Right lung (tissue), 2 donors: ENCODE measurements at regions not wholly inside any gene's neighbourhood (a gene's known extent, or its start where the extent isn't known, plus 50 kb on each side); places are given as distances from the start of the nearest gene placed in this dataset.

Source experiments
- DNase-seq, 2 donors: peaks; one replicate each; pipeline ENCODE4 v3.0.0-alpha.2; 2013

DNA sequence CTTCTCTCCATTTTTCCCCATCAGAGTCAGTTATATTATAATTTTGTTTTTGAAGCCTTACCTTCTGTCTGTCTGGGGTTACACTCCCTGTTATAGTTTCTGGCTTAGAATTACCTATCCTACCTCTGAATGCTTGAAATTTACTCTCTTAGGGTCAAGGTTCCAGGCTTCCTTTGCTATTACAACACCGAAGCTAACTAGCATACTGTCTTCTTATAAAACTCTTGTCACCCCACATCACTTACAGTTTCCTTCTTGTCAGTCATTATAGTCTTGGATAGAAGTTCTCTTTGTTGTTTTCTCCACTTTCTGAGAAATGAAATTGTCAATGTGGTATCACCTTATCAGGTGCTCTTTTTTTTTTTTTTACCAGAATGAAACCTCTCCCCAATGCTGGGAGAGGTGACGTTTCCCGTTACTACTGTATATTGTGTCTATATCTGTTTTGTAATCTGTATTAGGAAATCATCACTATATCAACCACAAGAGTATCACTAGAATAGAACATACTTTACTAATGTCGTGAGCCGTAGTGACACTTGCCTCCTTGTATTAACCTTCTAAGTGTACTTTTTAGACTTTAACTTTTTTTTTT is 69.2 kb upstream of the PSMA6 start:
- no peak for DNase-seq

DNA sequence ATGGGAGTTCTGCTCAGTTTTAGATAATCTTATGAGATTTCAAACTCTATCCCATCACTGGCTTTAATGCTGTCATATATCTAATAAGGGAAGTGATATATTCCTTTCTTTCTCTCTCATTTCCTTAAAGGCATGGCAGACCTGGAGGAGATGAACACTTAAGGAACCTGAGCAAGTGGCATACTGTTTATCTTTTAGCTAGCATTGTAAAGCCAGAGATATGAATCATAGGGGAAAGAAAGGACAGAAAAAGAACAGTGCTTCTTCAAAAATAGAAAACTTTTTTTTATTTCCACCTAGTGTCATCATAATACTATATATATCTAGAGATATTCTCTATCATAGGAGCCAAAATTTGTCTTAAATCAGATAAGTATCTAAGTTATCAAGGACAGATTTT is 68.3 kb upstream of the PSMA6 start:
- DNase-seq, result no peak

DNA sequence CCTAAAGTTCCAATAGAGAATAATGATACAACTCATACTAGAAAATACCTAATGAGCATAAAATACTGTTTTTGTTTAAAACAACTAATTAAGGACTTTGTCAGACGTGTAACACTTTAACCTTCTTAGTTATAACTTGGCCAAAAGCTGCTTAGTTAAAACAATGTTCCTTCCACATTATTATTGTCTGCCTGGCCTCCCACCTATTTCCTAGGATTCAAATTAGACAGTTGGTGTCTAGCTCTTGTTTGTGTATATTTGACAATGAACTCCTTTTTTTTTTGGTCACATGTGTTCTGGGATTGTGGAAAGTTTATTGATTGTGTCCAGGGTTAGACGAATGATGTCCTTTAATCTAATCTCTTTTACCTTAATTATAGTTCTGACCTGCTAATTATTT is 67.6 kb upstream of the PSMA6 start:
- no peak for DNase-seq

DNA sequence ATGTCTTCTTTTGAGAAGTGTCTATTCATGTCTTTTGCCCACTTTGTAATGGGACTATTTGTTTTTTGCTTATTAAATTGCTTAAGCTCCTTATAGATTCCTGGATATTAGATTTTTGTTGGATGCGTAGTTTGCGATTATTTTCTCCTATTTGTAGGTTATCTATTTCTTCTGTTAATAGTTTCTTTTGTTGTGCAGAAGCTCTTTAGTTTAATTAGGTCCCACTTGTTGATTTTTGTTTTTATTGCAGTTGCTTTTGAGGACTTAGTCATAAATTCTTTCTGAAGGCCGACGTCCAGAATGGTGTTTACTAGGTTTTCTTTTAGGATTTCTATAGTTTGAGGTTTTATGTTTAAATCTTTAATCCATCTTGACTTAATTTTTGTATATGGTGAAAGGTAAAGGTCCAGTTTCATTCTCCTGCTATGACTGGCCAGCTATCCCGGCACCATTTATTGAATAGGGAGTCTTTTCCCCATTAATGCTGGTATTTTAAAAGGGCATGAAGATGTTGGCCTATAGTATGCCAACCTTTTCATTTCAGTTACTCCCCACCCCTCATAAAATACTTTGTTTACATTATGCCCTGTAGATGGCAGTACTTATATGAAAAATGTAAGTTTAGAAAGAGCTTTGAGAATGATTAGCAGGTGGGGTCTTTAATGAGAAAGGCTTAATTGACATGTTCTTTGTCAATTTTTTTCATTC is 62.9 kb upstream of the PSMA6 start:
- no peak for DNase-seq

DNA sequence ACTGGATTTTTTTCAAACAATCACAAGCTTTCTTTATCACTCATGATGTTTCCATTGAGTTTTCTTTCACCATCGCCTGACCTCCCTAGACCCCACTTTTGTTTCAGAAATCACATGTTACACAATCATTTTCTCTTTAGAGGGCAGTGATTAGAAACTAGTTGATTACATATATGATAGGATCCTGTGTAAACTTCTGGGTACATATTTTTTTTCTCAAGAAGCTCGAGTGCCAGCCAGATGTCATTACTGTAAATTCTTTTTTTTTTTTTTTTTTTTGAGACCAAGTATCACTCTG is 62.4 kb upstream of the PSMA6 start:
- DNase-seq, result no peak

DNA sequence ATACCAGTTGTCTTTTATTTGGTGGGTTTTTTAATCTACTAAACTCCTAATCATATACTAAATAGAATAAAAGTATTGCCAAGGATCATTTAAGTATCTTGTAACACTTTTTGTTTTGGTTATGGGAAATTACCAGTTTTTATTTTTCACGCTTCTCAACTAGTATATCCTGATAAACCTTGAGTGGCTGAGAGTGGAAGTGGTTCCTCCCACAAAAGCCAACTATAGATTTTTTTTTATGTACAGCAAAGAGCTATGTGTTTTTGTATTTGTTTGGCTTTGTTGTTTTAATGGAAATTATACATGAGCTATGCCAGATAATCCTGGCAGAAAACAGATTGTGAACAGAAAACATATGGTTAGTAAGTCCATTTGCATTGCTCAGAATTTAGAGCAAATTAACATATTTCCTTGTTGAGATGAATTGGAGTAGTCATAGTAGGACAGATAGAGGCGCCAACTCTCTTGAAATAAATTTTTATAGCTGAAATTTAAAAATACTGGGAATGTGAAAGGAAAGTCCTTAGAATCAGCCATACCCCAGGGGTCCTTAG is 60.9 kb upstream of the PSMA6 start:
- DNase-seq, result peak; percentile 44 to 45

DNA sequence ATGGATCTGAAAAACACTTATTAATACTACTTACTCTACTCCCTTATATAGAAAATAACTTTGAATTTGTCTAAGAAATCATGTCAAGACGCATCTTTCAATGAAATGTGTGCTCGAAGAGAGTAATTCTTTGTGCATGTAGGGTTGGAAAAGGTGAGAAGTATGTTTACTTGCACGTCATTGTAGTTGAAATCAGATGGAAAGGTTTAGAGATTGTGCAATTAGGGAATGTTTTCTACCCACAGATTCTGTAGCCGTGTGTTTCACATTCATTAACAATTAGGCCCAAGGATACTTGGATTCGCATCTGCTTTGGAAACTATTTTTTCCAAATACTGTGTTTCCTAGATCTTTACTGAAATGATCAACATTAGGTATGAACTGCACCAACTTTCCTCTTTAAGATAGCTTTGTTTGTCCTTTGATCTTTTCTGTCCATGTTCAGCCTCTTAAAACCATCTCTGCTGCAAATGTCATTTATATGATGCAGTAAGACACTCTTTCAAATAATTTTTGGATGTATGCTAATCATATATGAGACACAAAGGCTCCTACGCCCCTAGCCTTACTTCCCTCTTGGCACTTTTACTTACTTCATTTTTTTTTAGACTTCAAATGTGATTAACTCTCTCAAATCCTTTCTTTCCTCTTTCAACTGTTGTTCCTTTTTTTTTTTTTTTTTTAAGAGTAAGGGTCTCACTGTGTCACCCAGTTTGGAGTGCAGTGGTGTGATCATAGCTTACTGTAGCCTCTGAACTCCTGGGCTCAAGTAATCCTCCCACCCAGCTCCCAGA is 58.0 kb upstream of the PSMA6 start:
- no peak for DNase-seq

DNA sequence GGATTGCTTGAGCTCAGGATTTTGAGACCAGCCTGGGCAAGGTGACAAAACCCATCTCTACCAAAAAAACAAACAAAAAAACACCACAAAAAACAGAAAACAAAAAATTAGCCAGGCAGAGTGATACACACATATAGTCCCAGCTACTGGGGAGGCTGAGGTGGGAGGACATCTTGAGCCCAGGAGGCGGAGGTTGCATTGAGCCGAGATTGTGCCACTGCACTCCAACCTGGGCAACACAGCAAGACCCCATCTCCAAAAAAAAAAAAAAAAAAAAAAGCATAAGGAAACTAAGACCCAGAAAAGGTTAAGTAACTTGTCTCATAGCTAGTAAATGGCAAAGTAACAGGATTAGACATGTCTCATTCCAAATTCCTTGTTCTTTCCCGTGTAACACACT is 56.3 kb upstream of the PSMA6 start:
- DNase-seq, result no peak

DNA sequence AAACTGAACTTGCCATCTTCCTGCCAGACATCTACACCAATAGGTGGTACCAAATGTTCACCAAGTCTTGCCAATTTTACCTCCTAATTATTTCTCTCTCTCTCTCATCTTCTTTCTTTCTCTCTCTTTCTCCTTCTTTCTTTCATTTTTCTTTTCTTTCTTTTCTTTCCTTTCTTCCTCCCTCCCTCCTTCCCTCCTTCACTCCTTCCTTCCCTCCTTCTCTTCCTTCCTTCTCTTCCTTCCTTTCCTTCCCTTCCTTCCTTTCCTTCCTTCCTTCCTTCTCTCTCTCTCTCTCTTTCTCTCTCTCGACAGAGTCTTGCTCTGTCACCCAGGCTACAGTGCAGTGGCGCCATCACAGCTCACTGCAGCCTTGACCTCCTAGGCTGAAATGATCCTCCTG is 55.4 kb upstream of the PSMA6 start:
- DNase-seq, result no peak

DNA sequence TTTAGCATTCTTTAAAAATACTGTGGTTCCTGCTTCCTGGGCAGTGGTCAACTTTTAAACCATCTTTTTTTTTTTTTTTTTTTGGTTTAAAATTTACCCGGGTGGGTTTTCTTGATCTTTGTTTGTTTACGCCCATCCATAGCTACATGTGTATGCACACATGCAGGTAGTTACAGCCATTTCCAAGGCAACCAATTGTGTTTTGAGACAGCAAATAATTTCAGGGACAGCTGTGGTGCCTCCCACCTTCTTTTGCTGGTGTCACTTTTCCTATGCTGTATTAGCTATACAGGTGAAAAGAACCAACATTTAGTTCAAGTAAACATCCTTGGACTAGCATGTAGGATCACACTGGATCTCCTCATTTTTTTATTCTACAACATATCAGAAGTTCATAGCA is 52.0 kb upstream of the PSMA6 start:
- no peak for DNase-seq
